ENCODE measurements at regions not wholly inside any gene's neighbourhood (a gene's known extent, or its start where the extent isn't known, plus 50 kb on each side); places are given as distances from the start of the nearest gene placed in this dataset.

DNA sequence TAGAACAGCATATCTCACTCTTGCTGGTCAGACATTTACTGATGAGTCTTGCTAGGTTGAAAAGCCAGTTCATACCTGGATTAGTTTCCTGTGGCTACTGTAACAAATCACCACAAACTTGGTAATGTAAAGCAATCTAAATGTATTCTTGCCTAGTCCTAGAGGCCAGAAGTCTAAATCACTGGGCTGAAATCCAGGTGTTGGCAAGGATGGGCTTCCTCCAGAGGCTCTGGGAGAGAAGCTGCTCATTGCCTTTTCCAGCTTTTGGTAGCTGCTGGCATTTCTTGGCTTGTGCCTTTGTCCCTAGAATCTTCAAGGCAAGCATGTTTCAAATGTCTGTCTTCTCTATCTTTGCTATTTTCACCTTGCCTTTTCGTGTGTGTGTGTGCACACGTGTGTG lies 62.3 kb upstream of the MAP4K3 start:
- TF ChIP-seq, protein P1, sequence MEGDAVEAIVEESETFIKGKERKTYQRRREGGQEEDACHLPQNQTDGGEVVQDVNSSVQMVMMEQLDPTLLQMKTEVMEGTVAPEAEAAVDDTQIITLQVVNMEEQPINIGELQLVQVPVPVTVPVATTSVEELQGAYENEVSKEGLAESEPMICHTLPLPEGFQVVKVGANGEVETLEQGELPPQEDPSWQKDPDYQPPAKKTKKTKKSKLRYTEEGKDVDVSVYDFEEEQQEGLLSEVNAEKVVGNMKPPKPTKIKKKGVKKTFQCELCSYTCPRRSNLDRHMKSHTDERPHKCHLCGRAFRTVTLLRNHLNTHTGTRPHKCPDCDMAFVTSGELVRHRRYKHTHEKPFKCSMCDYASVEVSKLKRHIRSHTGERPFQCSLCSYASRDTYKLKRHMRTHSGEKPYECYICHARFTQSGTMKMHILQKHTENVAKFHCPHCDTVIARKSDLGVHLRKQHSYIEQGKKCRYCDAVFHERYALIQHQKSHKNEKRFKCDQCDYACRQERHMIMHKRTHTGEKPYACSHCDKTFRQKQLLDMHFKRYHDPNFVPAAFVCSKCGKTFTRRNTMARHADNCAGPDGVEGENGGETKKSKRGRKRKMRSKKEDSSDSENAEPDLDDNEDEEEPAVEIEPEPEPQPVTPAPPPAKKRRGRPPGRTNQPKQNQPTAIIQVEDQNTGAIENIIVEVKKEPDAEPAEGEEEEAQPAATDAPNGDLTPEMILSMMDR (conservative IDR thresholded peaks at IDR 0.05; ENCODE audit: low read length): no peak
- TF ChIP-seq EZH2phosphoT487 (IDR thresholded peaks at IDR 0.05; ENCODE audit: borderline replicate concordance, low read depth, low read length): no peak
